H9 (cell line): ENCODE measurements at regions not wholly inside any gene's neighbourhood (a gene's known extent, or its start where the extent isn't known, plus 50 kb on each side); places are given as distances from the start of the nearest gene placed in this dataset.

ENCODE experiments used
- DNase-seq: peaks from one replicate; pipeline ENCODE4 v3.0.0-alpha.2; 2017
- H2AFZ ChIP-seq: one replicate; pipeline ENCODE4 v1.6.1; 2013; ENCODE audit warnings: mild to moderate bottlenecking, low read length, control low read depth, moderate library complexity
- H2AK5ac ChIP-seq: 2 replicates; pipeline ENCODE4 v1.6.1; 2013; ENCODE audit warnings: low read length, control low read depth, mixed read lengths; ENCODE audit not compliant: insufficient read length
- H2BK120ac ChIP-seq: one replicate; pipeline ENCODE4 v1.6.1; 2013; ENCODE audit warnings: low read depth, mild to moderate bottlenecking, low read length, control low read depth, inconsistent platforms; ENCODE audit not compliant: poor library complexity, severe bottlenecking
- H2BK12ac ChIP-seq: 2 replicates; pipeline ENCODE4 v1.6.1; 2013; ENCODE audit warnings: low read length, control low read depth, mixed read lengths, low read depth; ENCODE audit not compliant: insufficient read length
- H2BK15ac ChIP-seq: 2 replicates; pipeline ENCODE4 v1.6.1; 2013; ENCODE audit warnings: low read depth, low read length, control low read depth
- H2BK20ac ChIP-seq: one replicate; pipeline ENCODE4 v1.6.1; 2013; ENCODE audit warnings: low read depth, mild to moderate bottlenecking, low read length, control low read depth, inconsistent platforms; ENCODE audit not compliant: poor library complexity, severe bottlenecking
- H2BK5ac ChIP-seq: 2 replicates; pipeline ENCODE4 v1.6.1; 2013; ENCODE audit warnings: low read length, control low read depth, mixed read lengths; ENCODE audit not compliant: insufficient read length
- H3K14ac ChIP-seq: 2 replicates; pipeline ENCODE4 v1.6.1; 2013; ENCODE audit warnings: low read length, control low read depth; ENCODE audit not compliant: insufficient read depth
- H3K18ac ChIP-seq: 2 replicates; pipeline ENCODE4 v1.6.1; 2013; ENCODE audit warnings: low read depth, mild to moderate bottlenecking, mixed read lengths, low read length, control low read depth; ENCODE audit not compliant: insufficient read length
- H3K23ac ChIP-seq: 2 replicates; pipeline ENCODE4 v1.6.1; 2013; ENCODE audit warnings: low read length, control low read depth, mixed read lengths, low read depth; ENCODE audit not compliant: insufficient read length
- H3K23me2 ChIP-seq: 2 replicates; pipeline ENCODE4 v1.6.1; 2013; ENCODE audit warnings: low read depth, mild to moderate bottlenecking, mixed read lengths, low read length, control low read depth; ENCODE audit not compliant: insufficient read length, poor library complexity, severe bottlenecking
- H3K27ac ChIP-seq: 2 replicates; pipeline ENCODE4 v1.5.1; 2013; ENCODE audit warnings: low read length, control low read depth, mixed read lengths, low read depth; ENCODE audit not compliant: insufficient read length
- H3K27me3 ChIP-seq: 2 replicates; pipeline ENCODE4 v1.6.1; 2013; ENCODE audit warnings: low read length, control low read depth, inconsistent platforms; ENCODE audit not compliant: insufficient read depth
- H3K4ac ChIP-seq: 2 replicates; pipeline ENCODE4 v1.6.1; 2013; ENCODE audit warnings: low read depth, mild to moderate bottlenecking, control low read depth, inconsistent platforms, low read length, moderate library complexity
- H3K4me1 ChIP-seq: 2 replicates; pipeline ENCODE4 v1.6.1; 2013; ENCODE audit warnings: low read length, control low read depth, inconsistent platforms; ENCODE audit not compliant: insufficient read depth
- H3K4me2 ChIP-seq: 2 replicates; pipeline ENCODE4 v1.6.1; 2013; ENCODE audit warnings: low read length, control low read depth, mixed read lengths; ENCODE audit not compliant: insufficient read length, insufficient read depth
- H3K56ac ChIP-seq: 2 replicates; pipeline ENCODE4 v1.6.1; 2013; ENCODE audit warnings: low read depth, mild to moderate bottlenecking, mixed read lengths, low read length, control low read depth; ENCODE audit not compliant: insufficient read length
- H3K79me1 ChIP-seq: 2 replicates; pipeline ENCODE4 v1.6.1; 2013; ENCODE audit warnings: low read depth, mild to moderate bottlenecking, moderate library complexity, low read length, control low read depth, inconsistent platforms; ENCODE audit not compliant: insufficient read depth, poor library complexity, severe bottlenecking
- H3K79me2 ChIP-seq: 2 replicates; pipeline ENCODE4 v1.6.1; 2013; ENCODE audit warnings: low read length, control low read depth, inconsistent platforms; ENCODE audit not compliant: insufficient read depth
- H3K9ac ChIP-seq: 2 replicates; pipeline ENCODE4 v1.6.1; 2013; ENCODE audit warnings: low read length, control low read depth, mixed read lengths; ENCODE audit not compliant: insufficient read length; ENCODE audit errors: extremely low read depth
- H3K9me3 ChIP-seq: one replicate; pipeline ENCODE4 v1.6.1; 2013; ENCODE audit warnings: low read depth, low read length, inconsistent platforms; ENCODE audit not compliant: control insufficient read depth
- H3T11ph ChIP-seq: one replicate; pipeline ENCODE4 v1.6.1; 2013; ENCODE audit warnings: mild to moderate bottlenecking, low read length, control low read depth, inconsistent platforms
- H4K20me1 ChIP-seq: one replicate; pipeline ENCODE4 v1.6.1; 2013; ENCODE audit not compliant: control insufficient read depth, insufficient read length, insufficient read depth
- H4K5ac ChIP-seq: 2 replicates; pipeline ENCODE4 v1.6.1; 2013; ENCODE audit warnings: low read depth, mild to moderate bottlenecking, mixed read lengths, low read length, control low read depth; ENCODE audit not compliant: insufficient read length
- H4K8ac ChIP-seq: replicated peaks from 2 replicates; pipeline ENCODE4 v1.6.1; 2013; ENCODE audit warnings: low read length, control low read depth, mixed read lengths, low read depth; ENCODE audit not compliant: insufficient read length
- H4K91ac ChIP-seq: 2 replicates; pipeline ENCODE4 v1.6.1; 2013; ENCODE audit warnings: low read depth, mild to moderate bottlenecking, moderate library complexity, mixed read lengths, low read length, control low read depth; ENCODE audit not compliant: insufficient read length
- H3K27ac Mint-ChIP-seq, 3 experiments: 2 replicates in 2 of 3; 3 replicates in 1 of 3; pipeline ENCODE4 v1.8.0; 2020 to 2021; ENCODE audit warnings: mixed read lengths in 3 of 3, mild to moderate bottlenecking in 1 of 3, moderate library complexity in 1 of 3
- H3K27me3 Mint-ChIP-seq: 2 replicates; pipeline ENCODE4 v1.8.0; 2021; ENCODE audit warnings: low read depth, mild to moderate bottlenecking, moderate library complexity, mixed read lengths
- H3K36me3 Mint-ChIP-seq, 3 experiments: 2 replicates in 2 of 3; 3 replicates in 1 of 3; pipeline ENCODE4 v1.8.0; 2020 to 2021; ENCODE audit warnings: low read depth in 3 of 3, mixed read lengths in 3 of 3; ENCODE audit not compliant: insufficient read depth in 1 of 3
- H3K4me1 Mint-ChIP-seq, 2 experiments: 2 replicates each; pipeline ENCODE4 v1.8.0; 2020; ENCODE audit warnings: mixed read lengths in 2 of 2
- H3K4me3 Mint-ChIP-seq, 2 experiments: 2 replicates in 1 of 2; 3 replicates in 1 of 2; pipeline ENCODE4 v1.8.0; 2020 to 2021; ENCODE audit warnings: mild to moderate bottlenecking in 2 of 2, mixed read lengths in 2 of 2, moderate library complexity in 1 of 2
- H3K9me3 Mint-ChIP-seq, 2 experiments: 2 replicates in 1 of 2; 3 replicates in 1 of 2; pipeline ENCODE4 v1.8.0; 2020; ENCODE audit warnings: mild to moderate bottlenecking in 2 of 2, mixed read lengths in 2 of 2, moderate library complexity in 1 of 2
- WGBS: extraction: QIAGEN DNeasy Blood & Tissue Kit; methylation state at CpG from one replicate; pipeline ENCODE4 v1.1.7; 2013; ENCODE audit warnings: missing lambda C conversion rate, low lambda C conversion rate, mixed read lengths; ENCODE audit not compliant: insufficient read length; ENCODE audit errors: extremely low coverage; 5-methylcytosine and 5-hydroxymethylcytosine counted together
- TF ChIP-seq, protein P1 (sequence below): fragments of 200-600 bp; sonication (generic); conservative IDR thresholded peaks from 3 replicates; pipeline ENCODE4 v1.8.0; 2021; ENCODE audit warnings: antibody characterized with exemption, mild to moderate bottlenecking

DNA sequence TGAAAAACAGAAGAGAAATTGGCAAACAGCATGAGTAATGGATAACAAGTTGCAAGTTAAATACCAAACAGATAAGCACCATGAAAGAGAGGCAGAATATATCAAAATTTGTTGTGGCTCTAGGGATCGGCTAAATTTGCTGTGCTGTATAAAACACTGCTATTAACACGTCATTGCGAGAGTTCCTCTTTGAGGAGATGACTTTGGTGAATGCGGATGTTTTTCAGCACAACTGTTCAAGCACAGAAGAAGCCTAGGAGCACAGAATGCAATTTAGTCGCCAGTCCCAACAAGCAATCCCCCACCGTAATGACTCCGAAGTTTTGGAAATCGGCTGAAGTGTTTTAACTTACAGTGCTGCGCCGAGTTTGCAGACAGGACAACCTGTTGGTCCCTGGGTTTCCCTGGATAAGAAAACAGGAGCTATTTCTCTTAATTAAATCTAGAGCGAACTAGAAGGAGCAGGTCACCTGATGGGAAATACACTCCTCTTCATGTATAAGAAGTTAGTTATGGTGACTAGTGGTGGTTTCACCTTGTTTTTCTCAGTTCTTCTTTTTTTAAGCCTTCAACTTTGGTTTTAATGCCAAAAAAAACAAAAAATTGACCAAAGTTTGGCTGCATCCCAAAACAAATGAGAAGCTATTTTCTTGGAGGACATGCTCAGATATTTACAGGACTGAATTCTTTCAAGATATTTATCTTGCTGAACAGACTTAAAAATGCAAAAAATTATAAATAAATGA lies 454.1 kb upstream of the SALL3 start:
- no peak overlapping the region for H3K27ac Mint-ChIP-seq
- no peaks in the 10 kb centered on the region for H3K9me3 Mint-ChIP-seq

More for the DNA sequence above, 454.1 kb upstream of the SALL3 start:
- H2BK20ac ChIP-seq = no peak overlapping the region
- H3K18ac ChIP-seq = no peak overlapping the region
- H3K79me2 ChIP-seq = no peaks in the 10 kb centered on the region
- H4K20me1 ChIP-seq = no peaks in the 10 kb centered on the region
- no peak overlapping the region for H3K23ac ChIP-seq
- no peak overlapping the region for H2BK12ac ChIP-seq
- H3T11ph ChIP-seq = no peak overlapping the region
- no peak overlapping the region for H3K56ac ChIP-seq
- no peaks in the 10 kb centered on the region for H3K27me3 ChIP-seq
- H3K4ac ChIP-seq = no peak overlapping the region
- H2BK120ac ChIP-seq = no peak overlapping the region
- no peak overlapping the region for H2BK5ac ChIP-seq
- no peak overlapping the region for H3K9ac ChIP-seq
- H3K36me3 Mint-ChIP-seq = no peaks in the 10 kb centered on the region; a peak in 1 of 7 replicates
- no peak overlapping the region for H4K5ac ChIP-seq
- no peak overlapping the region for H3K4me2 ChIP-seq
- no peak overlapping the region for H4K91ac ChIP-seq
- WGBS = no CpG with 5 or more reads among the region's 11 CpGs
- peaks cover 5% of the 10 kb centered on the region for H3K27me3 Mint-ChIP-seq
- H3K27ac ChIP-seq = no peak overlapping the region
- no peaks in the 10 kb centered on the region for H3K23me2 ChIP-seq
- no peak overlapping the region for H4K8ac ChIP-seq
- no peak overlapping the region for H3K4me3 Mint-ChIP-seq
- H2BK15ac ChIP-seq = no peak overlapping the region
- no peak overlapping the region for H2AK5ac ChIP-seq
- H3K4me1 Mint-ChIP-seq = peaks cover 0 to 4% of the 10 kb centered on the region in 2 experiments; a peak in 1 of 4 replicates
- no peaks in the 10 kb centered on the region for H3K9me3 ChIP-seq
- no peak overlapping the region for H2AFZ ChIP-seq
- H3K4me1 ChIP-seq = no peaks in the 10 kb centered on the region
- no peak for DNase-seq
- TF ChIP-seq, protein P1, sequence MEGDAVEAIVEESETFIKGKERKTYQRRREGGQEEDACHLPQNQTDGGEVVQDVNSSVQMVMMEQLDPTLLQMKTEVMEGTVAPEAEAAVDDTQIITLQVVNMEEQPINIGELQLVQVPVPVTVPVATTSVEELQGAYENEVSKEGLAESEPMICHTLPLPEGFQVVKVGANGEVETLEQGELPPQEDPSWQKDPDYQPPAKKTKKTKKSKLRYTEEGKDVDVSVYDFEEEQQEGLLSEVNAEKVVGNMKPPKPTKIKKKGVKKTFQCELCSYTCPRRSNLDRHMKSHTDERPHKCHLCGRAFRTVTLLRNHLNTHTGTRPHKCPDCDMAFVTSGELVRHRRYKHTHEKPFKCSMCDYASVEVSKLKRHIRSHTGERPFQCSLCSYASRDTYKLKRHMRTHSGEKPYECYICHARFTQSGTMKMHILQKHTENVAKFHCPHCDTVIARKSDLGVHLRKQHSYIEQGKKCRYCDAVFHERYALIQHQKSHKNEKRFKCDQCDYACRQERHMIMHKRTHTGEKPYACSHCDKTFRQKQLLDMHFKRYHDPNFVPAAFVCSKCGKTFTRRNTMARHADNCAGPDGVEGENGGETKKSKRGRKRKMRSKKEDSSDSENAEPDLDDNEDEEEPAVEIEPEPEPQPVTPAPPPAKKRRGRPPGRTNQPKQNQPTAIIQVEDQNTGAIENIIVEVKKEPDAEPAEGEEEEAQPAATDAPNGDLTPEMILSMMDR = no peak
- H3K79me1 ChIP-seq = no peaks in the 10 kb centered on the region
- H3K14ac ChIP-seq = no peak overlapping the region
